ENCODE measurements at regions not wholly inside any gene's neighbourhood (a gene's known extent, or its start where the extent isn't known, plus 50 kb on each side); places are given as distances from the start of the nearest gene placed in this dataset.

DNA sequence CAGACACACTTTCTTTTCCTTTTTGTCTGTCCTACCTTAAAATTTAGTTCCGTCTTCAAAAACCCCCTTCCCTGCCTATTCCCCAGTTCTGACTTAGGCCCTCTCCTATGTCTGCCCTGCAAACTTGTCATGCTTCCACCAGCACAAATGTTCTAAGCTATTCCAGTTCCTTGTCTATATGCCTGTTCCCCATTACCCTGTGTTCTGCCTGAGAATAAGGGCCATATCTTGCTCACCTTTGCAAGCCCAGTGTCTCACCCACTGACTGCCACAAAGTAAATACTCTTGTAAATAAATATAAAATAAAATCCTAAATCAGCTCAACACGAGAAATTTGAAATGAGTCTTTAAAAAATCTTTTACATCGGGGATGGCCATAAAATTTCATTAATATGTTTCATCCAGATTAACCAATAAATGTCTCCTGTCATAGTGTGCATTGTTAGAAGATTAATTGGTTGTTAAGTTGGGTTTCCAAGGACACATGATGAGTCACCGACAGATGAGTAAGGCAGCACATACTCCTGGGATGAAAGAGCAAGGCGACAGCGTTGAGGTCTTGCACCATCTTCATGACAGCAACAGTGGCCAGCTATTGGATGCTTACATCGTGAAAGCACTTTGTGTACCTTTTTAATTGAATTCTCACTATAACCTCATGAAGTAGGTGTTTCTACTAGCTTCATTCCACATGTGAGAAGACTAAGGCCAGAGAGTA, 92.6 kb upstream of the NGF start:
- no peak overlapping the region for H2AFZ ChIP-seq (ENCODE audit: low read length)
- H3K9ac ChIP-seq (ENCODE audit: insufficient read depth, low read depth, low read length), result no peak overlapping the region
- ATAC-seq, result no peak
- H3K79me2 ChIP-seq (ENCODE audit: insufficient read depth, low read length), result no peaks in the 10 kb centered on the region
- FAIRE-seq, result no peak
- 17% methylated on average over 7 of the region's 7 CpGs for WGBS (ENCODE audit: low lambda C conversion rate)
- H3K4me3 ChIP-seq (replicated peaks in 1 of 3; ENCODE audit: insufficient read depth in 1 of 3, low read depth in 2 of 3, low read length in 3 of 3), result no peak overlapping the region
- no TSS peak for BruUV-seq (replicated peaks)
- no peak overlapping the region for H3K27ac ChIP-seq (ENCODE audit: extremely low read length, insufficient read depth, low read length)
- H4K20me1 ChIP-seq (ENCODE audit: insufficient read depth, low read length), result no peaks in the 10 kb centered on the region
- H3K9me3 ChIP-seq (ENCODE audit: low read length), result no peaks in the 10 kb centered on the region
- H3K27me3 ChIP-seq (ENCODE audit: control insufficient read depth in 1 of 2, insufficient read depth in 2 of 2, low read length in 2 of 2), result peaks cover 0 to 1% of the 10 kb centered on the region in 2 experiments; a peak in 1 of 5 replicates
- intact Hi-C loops (cut with micrococcal nuclease; ENCODE audit: unreplicated experiment), result no loop called here
- CTCF ChIA-PET (ENCODE audit: low intra/inter-chr PET ratio, low total read pairs), result no interaction called here
- TF ChIP-seq FOSL2 (CRISPR knock-in tag; IDR thresholded peaks at IDR 0.05) (peak; percentile 87), CREB1 (IDR thresholded peaks at IDR 0.05) (peak; percentile 48; the same call in 1 of the 2 replicates), CREB1 (CRISPR knock-in tag; IDR thresholded peaks at IDR 0.05) (no peak), NFATC3 (CRISPR knock-in tag; IDR thresholded peaks at IDR 0.05) (no peak), MBNL3 (CRISPR knock-in tag; conservative IDR thresholded peaks at IDR 0.05) (no peak), TCF7 (IDR thresholded peaks at IDR 0.05; ENCODE audit: low read depth) (0 out of 2 replicates have a peak, but pooled peaks have one; percentile 16), FOSL1 (CRISPR knock-in tag; IDR thresholded peaks at IDR 0.05; ENCODE audit: borderline replicate concordance) (peak; percentile 16; the same call in 1 of the 2 replicates), CEBPB (IDR thresholded peaks at IDR 0.05; ENCODE audit: borderline replicate concordance, low read depth, low read length) (peak; percentile 50; the same call in 1 of the 2 replicates)
- peak; percentile 30 for DNase-seq (ENCODE audit: low spot score)
- POLR2A ChIA-PET, result no interaction called here
- in situ Hi-C loops (cut with HindIII; ENCODE audit: extremely low pct_ligation_motif_present, low pct_unique_long_range_greater_than_20kb), result no loop called here
- H3K36me3 ChIP-seq (replicated peaks in 1 of 2; ENCODE audit: control insufficient read depth in 1 of 2, insufficient read depth in 2 of 2, low read length in 2 of 2), result no peaks in the 10 kb centered on the region
- no peaks in the 10 kb centered on the region for H3K4me1 ChIP-seq (ENCODE audit: insufficient read depth, low read length)
- no peak overlapping the region for H3K4me2 ChIP-seq (ENCODE audit: low read depth, low read length)

GRCh38 chr1:115429884-115430283, 91.8 kb upstream of the NGF start:
- H3K9me3 ChIP-seq (ENCODE audit: low read length), result no peaks in the 10 kb centered on the region
- ChIA-PET CTCF (ENCODE audit: low intra/inter-chr PET ratio, low total read pairs) (no interaction called here), POLR2A (no interaction called here)
- in situ Hi-C loops (cut with HindIII; ENCODE audit: extremely low pct_ligation_motif_present, low pct_unique_long_range_greater_than_20kb) (no loop called here), intact Hi-C loops (cut with micrococcal nuclease; ENCODE audit: unreplicated experiment) (no loop called here)
- H4K20me1 ChIP-seq (ENCODE audit: insufficient read depth, low read length), result no peaks in the 10 kb centered on the region
- H3K27me3 ChIP-seq (ENCODE audit: control insufficient read depth in 1 of 2, insufficient read depth in 2 of 2, low read length in 2 of 2), result no peaks in the 10 kb centered on the region
- no peaks in the 10 kb centered on the region for H3K79me2 ChIP-seq (ENCODE audit: insufficient read depth, low read length)
- DNase-seq (ENCODE audit: low spot score), result no peak
- no peaks in the 10 kb centered on the region for H3K36me3 ChIP-seq (replicated peaks in 1 of 2; ENCODE audit: control insufficient read depth in 1 of 2, insufficient read depth in 2 of 2, low read length in 2 of 2)
- FAIRE-seq, result no peak
- no peaks in the 10 kb centered on the region for H3K4me1 ChIP-seq (ENCODE audit: insufficient read depth, low read length)
- H3K27ac ChIP-seq (ENCODE audit: extremely low read length, insufficient read depth, low read length), result no peak overlapping the region
- H3K9ac ChIP-seq (ENCODE audit: insufficient read depth, low read depth, low read length), result no peak overlapping the region
- no peak overlapping the region for H3K4me2 ChIP-seq (ENCODE audit: low read depth, low read length)
- BruUV-seq (replicated peaks), result no TSS peak
- 0% methylated on average over 2 of the region's 2 CpGs for WGBS (ENCODE audit: low lambda C conversion rate)
- H2AFZ ChIP-seq (ENCODE audit: low read length), result no peak overlapping the region
- H3K4me3 ChIP-seq (replicated peaks in 1 of 3; ENCODE audit: insufficient read depth in 1 of 3, low read depth in 2 of 3, low read length in 3 of 3), result no peak overlapping the region
- ATAC-seq, result no peak
- no peak for TF ChIP-seq WIZ (CRISPR knock-in tag; IDR thresholded peaks at IDR 0.05)
- TF ChIP-seq, protein P1, sequence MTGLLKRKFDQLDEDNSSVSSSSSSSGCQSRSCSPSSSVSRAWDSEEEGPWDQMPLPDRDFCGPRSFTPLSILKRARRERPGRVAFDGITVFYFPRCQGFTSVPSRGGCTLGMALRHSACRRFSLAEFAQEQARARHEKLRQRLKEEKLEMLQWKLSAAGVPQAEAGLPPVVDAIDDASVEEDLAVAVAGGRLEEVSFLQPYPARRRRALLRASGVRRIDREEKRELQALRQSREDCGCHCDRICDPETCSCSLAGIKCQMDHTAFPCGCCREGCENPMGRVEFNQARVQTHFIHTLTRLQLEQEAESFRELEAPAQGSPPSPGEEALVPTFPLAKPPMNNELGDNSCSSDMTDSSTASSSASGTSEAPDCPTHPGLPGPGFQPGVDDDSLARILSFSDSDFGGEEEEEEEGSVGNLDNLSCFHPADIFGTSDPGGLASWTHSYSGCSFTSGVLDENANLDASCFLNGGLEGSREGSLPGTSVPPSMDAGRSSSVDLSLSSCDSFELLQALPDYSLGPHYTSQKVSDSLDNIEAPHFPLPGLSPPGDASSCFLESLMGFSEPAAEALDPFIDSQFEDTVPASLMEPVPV (CRISPR knock-in tag; IDR thresholded peaks at IDR 0.05), result no peak

Measured in HepG2 (cell line).